ENCODE measurements at regions not wholly inside any gene's neighbourhood (a gene's known extent, or its start where the extent isn't known, plus 50 kb on each side); places are given as distances from the start of the nearest gene placed in this dataset.

DNA sequence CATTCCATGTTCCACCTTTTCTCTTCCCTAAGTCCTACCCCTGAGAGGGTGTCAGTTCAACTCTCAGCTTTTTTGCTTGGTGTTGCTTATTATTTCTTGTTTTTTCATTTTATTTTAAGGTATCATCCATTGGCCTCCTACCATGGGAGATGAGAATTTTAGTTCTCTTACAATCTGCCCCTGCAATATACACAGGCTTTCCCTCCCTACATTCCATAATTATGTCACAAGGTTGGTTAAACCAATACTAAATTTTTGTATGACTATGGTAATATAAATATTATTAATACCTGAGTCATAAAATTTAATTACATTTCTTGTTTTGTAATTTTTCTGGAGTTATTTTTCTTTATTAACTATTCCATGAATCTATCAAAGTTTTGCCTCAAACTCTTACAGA lies 216.2 kb downstream of the SNX19 start:
- H3K27ac ChIP-seq (ENCODE audit: low read length): no peak overlapping the region
- intact Hi-C loops (cut with micrococcal nuclease; ENCODE audit: unreplicated experiment) (no loop called here), in situ Hi-C loops (cut with HindIII; ENCODE audit: low pct_unique_long_range_greater_than_20kb, low sequenced_read_pairs) (no loop called here)
- TF ChIP-seq, protein P1, sequence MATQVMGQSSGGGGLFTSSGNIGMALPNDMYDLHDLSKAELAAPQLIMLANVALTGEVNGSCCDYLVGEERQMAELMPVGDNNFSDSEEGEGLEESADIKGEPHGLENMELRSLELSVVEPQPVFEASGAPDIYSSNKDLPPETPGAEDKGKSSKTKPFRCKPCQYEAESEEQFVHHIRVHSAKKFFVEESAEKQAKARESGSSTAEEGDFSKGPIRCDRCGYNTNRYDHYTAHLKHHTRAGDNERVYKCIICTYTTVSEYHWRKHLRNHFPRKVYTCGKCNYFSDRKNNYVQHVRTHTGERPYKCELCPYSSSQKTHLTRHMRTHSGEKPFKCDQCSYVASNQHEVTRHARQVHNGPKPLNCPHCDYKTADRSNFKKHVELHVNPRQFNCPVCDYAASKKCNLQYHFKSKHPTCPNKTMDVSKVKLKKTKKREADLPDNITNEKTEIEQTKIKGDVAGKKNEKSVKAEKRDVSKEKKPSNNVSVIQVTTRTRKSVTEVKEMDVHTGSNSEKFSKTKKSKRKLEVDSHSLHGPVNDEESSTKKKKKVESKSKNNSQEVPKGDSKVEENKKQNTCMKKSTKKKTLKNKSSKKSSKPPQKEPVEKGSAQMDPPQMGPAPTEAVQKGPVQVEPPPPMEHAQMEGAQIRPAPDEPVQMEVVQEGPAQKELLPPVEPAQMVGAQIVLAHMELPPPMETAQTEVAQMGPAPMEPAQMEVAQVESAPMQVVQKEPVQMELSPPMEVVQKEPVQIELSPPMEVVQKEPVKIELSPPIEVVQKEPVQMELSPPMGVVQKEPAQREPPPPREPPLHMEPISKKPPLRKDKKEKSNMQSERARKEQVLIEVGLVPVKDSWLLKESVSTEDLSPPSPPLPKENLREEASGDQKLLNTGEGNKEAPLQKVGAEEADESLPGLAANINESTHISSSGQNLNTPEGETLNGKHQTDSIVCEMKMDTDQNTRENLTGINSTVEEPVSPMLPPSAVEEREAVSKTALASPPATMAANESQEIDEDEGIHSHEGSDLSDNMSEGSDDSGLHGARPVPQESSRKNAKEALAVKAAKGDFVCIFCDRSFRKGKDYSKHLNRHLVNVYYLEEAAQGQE (IDR thresholded peaks at IDR 0.05; ENCODE audit: insufficient read depth in 1 of 2, low read depth in 2 of 2, low read length in 1 of 2): no peak
- TF ChIP-seq SIN3A (IDR thresholded peaks at IDR 0.05; ENCODE audit: borderline replicate concordance, insufficient read depth, low read depth, low read length) (no peak), POLR2AphosphoS5 (IDR thresholded peaks at IDR 0.05; ENCODE audit: low read depth, low read length) (no peak), TCF7L2 (IDR thresholded peaks at IDR 0.05; ENCODE audit: low read depth, low read length) (no peak)
- TF ChIP-seq, protein P2, sequence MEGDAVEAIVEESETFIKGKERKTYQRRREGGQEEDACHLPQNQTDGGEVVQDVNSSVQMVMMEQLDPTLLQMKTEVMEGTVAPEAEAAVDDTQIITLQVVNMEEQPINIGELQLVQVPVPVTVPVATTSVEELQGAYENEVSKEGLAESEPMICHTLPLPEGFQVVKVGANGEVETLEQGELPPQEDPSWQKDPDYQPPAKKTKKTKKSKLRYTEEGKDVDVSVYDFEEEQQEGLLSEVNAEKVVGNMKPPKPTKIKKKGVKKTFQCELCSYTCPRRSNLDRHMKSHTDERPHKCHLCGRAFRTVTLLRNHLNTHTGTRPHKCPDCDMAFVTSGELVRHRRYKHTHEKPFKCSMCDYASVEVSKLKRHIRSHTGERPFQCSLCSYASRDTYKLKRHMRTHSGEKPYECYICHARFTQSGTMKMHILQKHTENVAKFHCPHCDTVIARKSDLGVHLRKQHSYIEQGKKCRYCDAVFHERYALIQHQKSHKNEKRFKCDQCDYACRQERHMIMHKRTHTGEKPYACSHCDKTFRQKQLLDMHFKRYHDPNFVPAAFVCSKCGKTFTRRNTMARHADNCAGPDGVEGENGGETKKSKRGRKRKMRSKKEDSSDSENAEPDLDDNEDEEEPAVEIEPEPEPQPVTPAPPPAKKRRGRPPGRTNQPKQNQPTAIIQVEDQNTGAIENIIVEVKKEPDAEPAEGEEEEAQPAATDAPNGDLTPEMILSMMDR (IDR thresholded peaks at IDR 0.05): no peak
- no peak for DNase-seq (ENCODE audit: low read depth, low spot score)
- H3K9me3 ChIP-seq (ENCODE audit: control insufficient read depth, insufficient read depth, low read depth, low read length): no peaks in the 10 kb centered on the region
- H3K27me3 ChIP-seq (ENCODE audit: control insufficient read depth, insufficient read depth, low read length): no peaks in the 10 kb centered on the region
- no peak for ATAC-seq
- H3K36me3 ChIP-seq (ENCODE audit: control insufficient read depth, insufficient read depth, low read length): no peaks in the 10 kb centered on the region
- H3K4me1 ChIP-seq (ENCODE audit: control insufficient read depth, insufficient read depth, low read length): no peaks in the 10 kb centered on the region
- no TSS peak for BruUV-seq (replicated peaks)
- ChIA-PET POLR2A (no interaction called here), CTCF (no interaction called here)
- no peak overlapping the region for H3K4me3 ChIP-seq (ENCODE audit: low read depth in 2 of 2, low read length in 2 of 2)

DNA sequence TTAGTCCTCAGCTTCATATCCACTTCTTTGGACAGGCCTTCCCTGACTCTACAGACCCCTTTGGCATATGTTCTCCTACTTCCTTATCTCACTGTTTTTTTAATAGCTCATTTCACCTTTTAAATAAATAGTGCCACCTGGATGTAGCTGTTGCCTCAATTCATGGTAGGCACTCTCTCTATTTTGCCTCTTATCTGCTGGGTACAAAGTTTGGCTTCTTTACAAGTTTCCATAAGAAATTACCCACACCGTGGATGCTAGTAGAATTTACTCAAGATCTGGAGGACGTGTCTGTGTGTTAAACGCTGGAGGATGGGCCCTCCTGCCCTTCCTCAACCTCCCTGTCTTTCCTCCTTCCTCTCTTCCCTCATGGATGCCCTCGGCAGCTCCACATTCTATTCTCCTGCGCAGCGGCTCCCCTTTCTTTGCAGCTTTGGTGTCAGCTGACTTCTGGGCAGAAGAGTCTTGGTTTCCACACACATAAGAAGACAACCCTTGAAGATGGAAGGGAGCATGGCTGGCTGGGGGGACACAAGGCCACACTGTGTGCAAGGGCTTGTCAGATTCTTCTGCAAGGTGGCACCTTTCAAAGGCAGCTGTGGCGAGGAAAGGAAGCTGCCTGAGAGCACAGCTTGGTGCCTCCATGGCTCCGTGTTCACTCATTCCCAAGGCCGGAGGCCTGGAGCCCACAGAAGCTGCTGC lies 212.6 kb downstream of the SNX19 start:
- BruUV-seq (replicated peaks): no TSS peak
- ChIA-PET POLR2A (no interaction called here), CTCF (no interaction called here)
- H3K4me3 ChIP-seq (ENCODE audit: low read depth in 2 of 2, low read length in 2 of 2): no peak overlapping the region
- H3K36me3 ChIP-seq (ENCODE audit: control insufficient read depth, insufficient read depth, low read length): no peaks in the 10 kb centered on the region
- TF ChIP-seq SIN3A (IDR thresholded peaks at IDR 0.05; ENCODE audit: borderline replicate concordance, insufficient read depth, low read depth, low read length): no peak
- TF ChIP-seq, protein P1 (IDR thresholded peaks at IDR 0.05; ENCODE audit: insufficient read depth in 1 of 2, low read depth in 2 of 2, low read length in 1 of 2): no peak
- no peaks in the 10 kb centered on the region for H3K9me3 ChIP-seq (ENCODE audit: control insufficient read depth, insufficient read depth, low read depth, low read length)
- no peak overlapping the region for H3K27ac ChIP-seq (ENCODE audit: low read length)
- DNase-seq (ENCODE audit: low read depth, low spot score) (no peak), ATAC-seq (no peak)
- intact Hi-C loops (cut with micrococcal nuclease; ENCODE audit: unreplicated experiment): no loop called here
- H3K27me3 ChIP-seq (ENCODE audit: control insufficient read depth, insufficient read depth, low read length): no peaks in the 10 kb centered on the region
- no peaks in the 10 kb centered on the region for H3K4me1 ChIP-seq (ENCODE audit: control insufficient read depth, insufficient read depth, low read length)
- in situ Hi-C loops (cut with HindIII; ENCODE audit: low pct_unique_long_range_greater_than_20kb, low sequenced_read_pairs): no loop called here

Measured in Panc1 (cell line).